NCI-H1417 treated with DMSO at 0.1 percent for 48 hours (cell line): ENCODE measurements at regions not wholly inside any gene's neighbourhood (a gene's known extent, or its start where the extent isn't known, plus 50 kb on each side); places are given as distances from the start of the nearest gene placed in this dataset.
"Not testable (repeated sequence)": the region's sequence is repeated elsewhere in the genome, so short reads cannot be mapped to it uniquely, and the experiment has no call there.

ENCODE experiments used
- DNase-seq: peaks from one replicate; lab custom pipeline; 2025; lab: John Stamatoyannopoulos, UW

GRCh38 chr5:106698169-106698568 lies 972.6 kb downstream of the EFNA5 start:
- no peak for DNase-seq

GRCh38 chr5:106691701-106692100 lies 979.0 kb downstream of the EFNA5 start:
- no peak for DNase-seq

GRCh38 chr5:106690585-106690984 lies 980.2 kb downstream of the EFNA5 start:
- DNase-seq = no peak

- no peak for DNase-seq
These were observed 990.4 kb downstream of the EFNA5 start for GRCh38 chr5:106680330-106680729.

GRCh38 chr5:106677057-106677456 lies 993.7 kb downstream of the EFNA5 start:
- DNase-seq = no peak

GRCh38 chr5:106675687-106676086 lies 995.0 kb downstream of the EFNA5 start:
- no peak for DNase-seq

- DNase-seq = no peak
These were observed 996.8 kb downstream of the EFNA5 start for GRCh38 chr5:106673941-106674340.

- DNase-seq = no peak
These were observed 1008.9 kb downstream of the EFNA5 start for GRCh38 chr5:106661866-106662265.

GRCh38 chr5:106660681-106661080 lies 1010.1 kb downstream of the EFNA5 start:
- DNase-seq = no peak

GRCh38 chr5:106658150-106658549 lies 1012.6 kb downstream of the EFNA5 start:
- no peak for DNase-seq

GRCh38 chr5:106656821-106657220 lies 1013.9 kb downstream of the EFNA5 start:
- no peak for DNase-seq

- no peak for DNase-seq
These were observed 1021.7 kb downstream of the EFNA5 start for GRCh38 chr5:106649031-106649430.

GRCh38 chr5:106648401-106648800 lies 1022.3 kb downstream of the EFNA5 start:
- no peak for DNase-seq

- no peak for DNase-seq
These were observed 1024.6 kb downstream of the EFNA5 start for GRCh38 chr5:106646106-106646505.

- DNase-seq = no peak
These were observed 1030.2 kb downstream of the EFNA5 start for GRCh38 chr5:106640511-106640910.

- no peak for DNase-seq
These were observed 1031.2 kb downstream of the EFNA5 start for GRCh38 chr5:106639488-106639887.

GRCh38 chr5:106637275-106637674 lies 1033.5 kb downstream of the EFNA5 start:
- no peak for DNase-seq

GRCh38 chr5:106634375-106634774 lies 1036.4 kb downstream of the EFNA5 start:
- DNase-seq = no peak

- DNase-seq = no peak
These were observed 1036.9 kb downstream of the EFNA5 start for GRCh38 chr5:106633825-106634224.

GRCh38 chr5:106628456-106628855 lies 1042.3 kb downstream of the EFNA5 start:
- not testable (repeated sequence) for DNase-seq

GRCh38 chr5:106610041-106610440 lies 1060.7 kb downstream of the EFNA5 start:
- no peak for DNase-seq

GRCh38 chr5:106601620-106602019 lies 1069.1 kb downstream of the EFNA5 start:
- no peak for DNase-seq

GRCh38 chr5:106600803-106601202 lies 1069.9 kb downstream of the EFNA5 start:
- no peak for DNase-seq

- DNase-seq = no peak
These were observed 1074.9 kb downstream of the EFNA5 start for GRCh38 chr5:106595864-106596263.

GRCh38 chr5:106584268-106584667 lies 1086.5 kb downstream of the EFNA5 start:
- DNase-seq = no peak
